ENCODE measurements at regions not wholly inside any gene's neighbourhood (a gene's known extent, or its start where the extent isn't known, plus 50 kb on each side); places are given as distances from the start of the nearest gene placed in this dataset.
"Not testable (repeated sequence)": the region's sequence is repeated elsewhere in the genome, so short reads cannot be mapped to it uniquely, and the experiment has no call there.

DNA sequence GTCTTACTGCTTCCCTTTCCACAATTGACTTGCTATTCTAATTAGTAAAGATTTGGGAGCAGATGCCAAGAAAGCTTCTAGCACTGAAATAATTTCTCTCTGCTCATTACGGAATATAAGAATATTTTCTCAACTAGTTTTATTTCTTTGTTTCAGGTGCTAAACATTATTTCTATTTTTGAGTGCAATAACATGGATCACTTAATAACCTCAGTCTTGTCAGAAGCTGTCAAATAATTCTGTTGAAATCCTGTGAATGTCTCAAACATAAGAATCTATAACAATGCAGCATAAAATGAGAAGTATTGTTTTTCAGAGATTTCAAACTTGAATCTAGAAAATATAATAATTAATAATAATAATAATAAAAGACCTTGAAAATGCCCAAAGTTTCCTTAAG is 1221.0 kb downstream of the DSC3 start:
- DNase-seq, result no peak

DNA sequence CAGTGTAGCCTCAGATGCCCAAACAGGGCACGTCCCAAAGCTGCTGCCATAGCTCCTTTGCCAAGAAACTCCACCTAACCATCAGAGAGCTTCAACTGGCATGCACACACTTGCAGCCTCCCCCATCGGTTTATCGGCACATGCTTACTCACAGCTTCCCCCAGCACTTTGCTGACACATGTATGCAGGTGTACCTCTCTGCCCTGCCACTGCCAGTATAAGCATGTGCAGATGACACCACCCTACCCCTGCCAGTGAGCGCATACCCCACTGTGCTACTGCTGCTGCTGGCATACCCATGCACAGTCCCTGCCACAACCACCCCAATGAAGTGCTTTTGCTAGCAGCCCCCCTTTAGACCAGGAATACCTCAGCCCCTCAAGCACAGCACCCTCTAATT is 1231.0 kb downstream of the DSC3 start:
- no peak for DNase-seq

DNA sequence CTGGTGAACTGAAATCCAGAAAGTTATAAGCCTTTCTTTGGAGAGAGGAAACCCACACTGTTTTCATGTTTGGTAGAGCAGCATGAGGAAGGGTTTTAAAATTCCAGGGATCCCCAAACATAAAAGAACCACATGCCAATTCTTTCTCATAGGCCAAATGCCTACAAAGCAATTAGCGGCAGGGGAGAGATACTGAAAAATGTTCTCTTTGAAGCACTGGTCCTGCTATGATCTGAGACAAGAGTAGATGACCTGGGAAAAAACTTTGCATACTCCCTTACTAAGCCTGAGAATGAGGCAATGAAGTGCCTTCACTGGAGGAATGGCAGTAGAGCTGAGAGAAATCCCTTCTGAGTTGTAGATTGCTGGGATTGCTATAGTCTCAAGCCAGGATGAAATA is 1261.7 kb downstream of the DSC3 start:
- no peak for DNase-seq

DNA sequence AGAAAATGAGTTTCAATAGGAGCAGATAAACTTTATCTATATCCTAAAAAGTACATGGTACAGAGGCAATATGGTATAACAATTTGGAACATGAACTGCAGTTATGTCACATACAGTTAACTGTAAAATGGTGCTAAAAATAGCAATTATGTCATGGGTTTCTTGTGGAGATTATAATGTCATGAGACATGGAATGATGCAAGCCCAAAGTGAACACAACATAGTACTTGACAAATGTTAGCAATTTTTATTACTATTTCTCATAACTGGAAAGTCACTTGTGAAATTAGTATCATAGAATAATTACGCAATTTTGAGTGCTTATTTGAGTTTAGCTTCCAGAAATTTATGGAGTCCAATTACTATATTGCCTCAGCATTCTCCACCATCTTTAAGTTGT is 1263.4 kb downstream of the DSC3 start:
- no peak for DNase-seq

DNA sequence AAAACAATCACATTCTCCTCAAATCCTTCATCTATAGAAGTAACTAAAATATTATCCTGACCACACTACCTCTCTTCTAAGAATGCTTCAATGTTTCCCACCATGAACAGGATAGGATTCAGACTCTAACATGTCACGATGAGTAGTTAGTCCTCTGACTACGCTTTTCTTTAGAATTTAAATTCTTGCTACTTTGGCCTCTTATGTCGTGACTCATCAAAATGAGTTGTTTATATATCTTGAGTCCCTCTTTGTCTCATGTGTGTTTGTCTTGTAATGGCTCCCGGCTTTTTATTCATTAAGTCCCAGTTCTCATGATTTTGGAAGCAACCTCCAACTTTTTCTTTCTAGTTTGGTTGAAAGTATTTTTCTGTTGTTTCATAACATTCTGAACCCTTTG is 1289.2 kb downstream of the DSC3 start:
- no peak for DNase-seq

DNA sequence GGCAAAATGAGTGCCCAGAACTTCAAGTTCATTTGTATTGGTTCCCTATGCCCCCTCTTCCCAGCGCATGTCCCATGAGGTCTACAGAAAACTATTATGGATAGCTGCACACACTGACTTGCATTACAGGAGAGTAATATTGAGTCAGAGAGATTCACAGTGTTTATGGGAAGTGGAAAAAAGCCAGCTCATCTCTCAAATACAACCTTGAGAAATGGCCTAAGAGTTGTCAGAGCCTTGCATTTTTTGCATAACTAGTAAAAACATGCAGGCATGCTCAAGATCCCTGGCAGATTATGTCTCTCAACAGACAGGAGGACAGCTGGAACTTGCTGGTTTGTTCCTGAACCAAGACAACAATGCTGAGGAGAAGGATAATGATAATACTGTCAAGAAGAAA is 1292.8 kb downstream of the DSC3 start:
- no peak for DNase-seq

DNA sequence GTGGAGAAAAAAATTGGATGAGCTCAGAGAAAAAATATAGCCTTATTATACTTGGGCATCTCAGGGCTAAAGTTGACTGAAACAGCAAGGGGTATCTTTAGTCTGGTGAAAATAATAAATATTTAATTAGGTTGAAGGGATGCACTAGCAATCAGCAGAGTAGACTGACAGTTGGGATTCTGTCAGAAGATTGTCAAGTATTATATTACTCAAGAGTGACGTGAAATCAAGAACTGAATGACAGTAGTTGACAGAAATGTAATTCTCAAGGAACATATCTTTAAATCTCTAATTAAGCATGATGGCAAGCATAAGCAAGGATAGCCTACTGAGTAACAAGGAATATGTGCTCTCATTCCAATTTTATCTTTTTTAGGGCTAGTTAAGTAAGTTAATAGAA is 1301.1 kb downstream of the DSC3 start:
- DNase-seq, result no peak

DNA sequence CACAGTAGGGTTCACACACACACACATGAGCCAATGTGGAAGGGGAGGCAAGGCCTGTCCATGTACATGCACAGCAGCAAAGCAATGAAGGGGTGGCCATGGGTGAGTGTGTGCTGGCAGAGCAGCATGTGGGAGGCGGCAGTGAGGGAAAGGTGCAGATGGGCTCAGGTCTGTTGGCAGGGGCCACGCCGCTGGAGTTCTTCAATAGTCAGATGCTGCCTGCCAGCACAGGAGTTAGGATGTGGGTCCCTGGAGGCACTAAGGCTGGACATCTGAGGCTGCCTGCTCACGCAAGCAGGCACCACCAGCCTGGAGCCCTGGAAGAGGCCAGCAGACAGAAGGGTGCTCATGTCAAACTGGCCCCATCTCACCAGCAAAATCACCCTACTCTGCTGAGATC is 1304.9 kb downstream of the DSC3 start:
- no peak for DNase-seq

DNA sequence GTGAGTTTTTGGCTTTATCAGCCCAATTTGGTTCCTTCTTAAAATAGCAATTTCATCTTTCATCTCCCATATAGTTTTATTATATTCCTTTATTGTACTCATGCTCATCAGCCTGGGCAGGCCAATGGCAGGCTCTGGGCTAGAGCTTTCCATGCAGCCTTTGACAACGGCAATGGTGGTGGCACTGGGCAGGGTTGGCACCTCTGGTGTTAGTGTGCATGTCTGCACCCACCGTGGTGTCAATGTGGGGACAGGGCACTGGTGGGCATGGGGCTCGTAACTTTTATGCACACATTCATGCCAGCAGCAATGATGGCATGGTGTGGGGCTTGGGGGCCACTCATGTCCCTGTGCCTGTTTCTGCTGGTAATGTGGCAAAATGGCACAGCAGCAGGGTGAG is 1305.4 kb downstream of the DSC3 start:
- DNase-seq, result no peak

DNA sequence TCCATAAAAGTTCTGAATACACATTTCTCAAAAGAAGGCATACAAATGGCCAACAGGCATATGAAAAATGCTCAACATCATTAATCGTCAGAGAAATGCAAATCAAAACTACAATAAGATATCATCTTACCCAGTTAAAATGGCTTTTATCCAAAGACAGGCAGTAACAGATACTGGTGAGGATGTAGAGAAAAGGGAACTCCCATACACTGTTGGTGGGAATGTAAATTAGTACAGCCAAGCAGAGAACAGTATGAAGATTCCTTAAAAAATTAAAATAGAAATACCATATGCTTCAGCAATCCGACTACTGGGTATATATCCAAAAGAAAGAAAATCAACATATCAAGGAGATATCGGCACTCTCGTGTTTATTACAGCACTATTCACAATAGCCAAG is 1312.5 kb downstream of the DSC3 start:
- DNase-seq, result no peak

DNA sequence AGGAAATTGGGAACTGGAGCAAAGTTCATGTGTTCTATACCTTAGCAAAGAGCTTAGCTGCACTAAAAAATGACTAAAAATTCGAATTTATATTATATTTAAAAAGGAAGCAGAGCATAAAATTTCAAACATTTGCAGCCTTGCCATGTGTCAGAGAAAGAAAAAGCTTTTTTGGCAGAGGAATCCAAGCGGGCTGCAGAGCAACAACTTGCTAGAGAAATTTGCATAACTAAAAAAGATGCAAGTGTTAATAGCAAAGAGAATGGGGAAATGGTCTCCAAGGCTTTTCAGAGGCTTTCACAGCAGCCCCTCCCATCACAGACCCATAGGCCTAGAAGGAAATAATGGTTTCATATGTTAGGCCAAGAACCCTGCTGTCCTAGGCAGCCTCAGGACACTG is 1315.9 kb downstream of the DSC3 start:
- no peak for DNase-seq

DNA sequence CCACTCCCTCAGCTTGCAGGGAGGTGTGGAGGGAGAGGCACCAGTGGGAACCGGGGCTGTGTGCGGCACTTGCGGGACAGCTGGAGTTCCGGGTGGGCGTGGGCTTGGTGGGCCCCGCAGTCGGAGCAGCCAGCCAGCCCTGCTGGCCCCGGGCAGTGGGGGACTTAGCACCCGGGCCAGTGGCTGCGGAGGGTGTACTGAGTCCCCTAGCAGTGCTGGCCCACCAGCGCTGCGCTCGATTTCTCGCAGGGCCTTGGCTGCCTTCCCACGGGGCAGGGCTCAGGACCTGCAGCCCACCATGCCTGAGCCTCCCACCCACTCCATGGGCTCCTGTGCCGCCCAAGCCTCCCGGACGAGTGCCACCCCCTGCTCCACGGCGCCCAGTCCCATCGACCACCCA is 1319.1 kb downstream of the DSC3 start:
- DNase-seq, result not testable (repeated sequence)

DNA sequence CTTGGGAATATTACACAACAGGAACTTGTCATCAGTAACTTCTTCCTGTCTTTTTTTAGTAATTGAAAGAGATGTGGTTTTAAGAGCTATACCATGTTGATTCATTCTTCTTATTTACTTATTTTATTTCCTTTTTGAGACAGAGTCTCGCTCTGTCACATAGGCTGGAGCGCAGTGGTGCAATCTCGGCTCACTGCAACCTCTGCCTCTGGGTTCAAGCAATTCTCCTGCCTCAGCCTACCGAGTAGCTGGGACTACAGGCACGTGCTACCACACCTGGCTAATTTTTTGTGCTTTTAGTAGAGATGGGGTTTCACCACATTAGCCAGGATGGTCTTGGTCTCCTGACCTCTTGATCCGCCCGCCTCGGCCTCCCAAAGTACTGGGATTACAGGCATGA is 1326.6 kb downstream of the DSC3 start:
- not testable (repeated sequence) for DNase-seq

DNA sequence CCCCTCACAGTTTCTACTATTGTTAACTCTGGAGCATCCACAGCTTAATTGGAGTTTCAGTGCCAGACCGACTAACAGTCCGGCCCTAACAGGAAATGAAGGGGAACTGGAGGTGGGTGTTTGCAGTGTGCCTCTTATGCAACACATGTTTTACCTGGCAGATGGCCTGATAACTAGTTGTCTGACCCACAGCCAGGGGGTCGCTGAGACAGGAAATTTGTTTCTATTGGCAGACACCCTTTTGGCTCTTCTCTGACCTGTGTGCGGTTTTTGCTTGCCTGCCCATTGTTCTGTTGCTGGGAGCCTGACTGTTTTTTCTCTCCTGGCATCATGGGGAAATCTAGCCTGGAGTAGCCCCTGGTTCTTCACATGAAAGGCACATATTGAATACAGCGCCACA is 1329.8 kb downstream of the DSC3 start:
- no peak for DNase-seq

DNA sequence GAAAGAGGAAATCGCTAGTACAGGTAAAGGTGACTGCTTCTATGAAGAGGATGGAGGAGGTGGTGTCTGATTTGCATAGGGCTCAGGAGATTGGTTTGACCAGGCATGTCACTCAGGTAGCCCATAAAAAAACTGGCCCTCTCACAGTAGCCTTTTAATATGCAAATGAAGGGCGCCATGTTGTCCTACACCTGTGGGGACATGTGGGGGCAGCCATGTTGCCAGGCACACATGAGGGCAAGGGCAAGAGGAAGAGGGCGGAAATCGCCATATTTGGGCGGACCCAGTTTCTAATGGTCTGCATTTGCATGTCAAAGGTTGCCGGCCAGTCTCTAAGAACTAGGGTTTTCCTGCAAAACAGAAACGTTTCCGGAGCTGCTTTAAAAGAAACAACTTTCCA is 1330.6 kb downstream of the DSC3 start:
- no peak for DNase-seq

DNA sequence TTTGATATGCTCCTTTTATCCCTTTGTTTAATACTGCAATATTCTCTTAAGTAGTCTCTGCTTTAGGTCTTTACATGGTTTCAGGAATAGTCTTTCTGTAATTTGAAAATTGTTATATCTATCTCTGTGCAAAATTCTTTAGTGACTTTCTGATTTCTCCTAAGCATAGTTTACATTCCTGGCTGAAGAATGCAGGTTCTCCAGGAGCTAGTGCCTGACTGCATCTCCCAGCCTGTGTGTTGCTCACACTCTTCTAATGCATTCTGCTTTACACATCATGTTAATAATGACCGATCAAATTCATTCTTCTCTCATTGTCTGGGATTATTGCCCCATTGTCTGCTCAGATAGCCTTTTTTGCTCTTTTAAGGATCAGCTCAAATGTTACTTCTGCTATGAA is 1349.2 kb downstream of the DSC3 start:
- DNase-seq, result no peak

DNA sequence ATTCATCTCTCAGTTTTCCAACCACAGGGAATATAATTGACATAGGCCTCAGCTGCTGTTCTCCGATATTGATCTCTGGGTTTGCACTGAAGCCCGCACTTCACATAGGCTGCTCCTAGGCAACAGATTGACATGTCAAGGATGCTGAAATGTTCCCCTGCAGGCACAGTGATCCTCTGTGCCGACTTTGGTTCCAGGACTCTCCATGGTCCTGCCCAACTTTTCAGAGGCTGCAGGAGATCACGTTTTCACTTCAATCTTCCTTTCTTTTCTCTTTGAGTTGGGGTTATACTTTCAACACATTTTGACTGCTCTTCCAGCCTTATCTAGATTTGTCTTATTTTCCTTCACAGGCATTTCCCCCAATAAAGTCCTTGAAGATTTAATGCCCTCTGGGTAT is 1361.0 kb downstream of the DSC3 start:
- no peak for DNase-seq

DNA sequence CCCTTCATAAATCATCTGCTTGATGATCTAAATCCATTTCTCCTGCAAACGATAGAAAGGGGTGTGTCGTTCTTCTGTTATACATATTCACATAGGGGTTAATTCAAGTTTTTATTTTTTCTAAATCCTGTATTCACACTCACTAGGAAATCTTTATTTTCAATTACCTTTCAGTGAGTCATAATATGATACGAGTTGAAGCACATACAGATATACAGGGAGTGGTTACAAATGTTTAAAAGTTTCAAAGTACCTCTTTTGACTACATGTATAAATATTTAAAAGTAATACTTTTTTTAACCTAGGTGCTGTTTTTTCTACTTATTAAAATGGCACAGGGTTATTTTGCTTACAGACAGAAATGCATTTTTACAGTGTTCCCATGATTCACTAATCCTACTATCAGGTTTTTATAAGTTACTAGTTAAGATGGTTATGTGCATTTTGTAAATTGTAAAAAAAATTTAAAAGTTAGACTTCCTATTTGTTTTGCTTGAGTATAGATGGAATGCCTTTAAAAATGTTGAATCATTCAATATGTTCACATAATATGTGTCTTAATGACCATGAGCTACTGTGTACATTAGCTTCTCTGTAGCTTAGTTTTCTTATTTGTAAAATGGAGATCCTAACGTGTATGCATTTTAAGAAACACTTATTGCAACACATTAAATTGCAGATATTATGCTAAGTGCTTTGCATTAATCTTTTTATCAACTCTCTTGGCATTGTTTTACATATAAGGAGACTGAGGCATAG is 1378.1 kb downstream of the DSC3 start:
- DNase-seq, result no peak

DNA sequence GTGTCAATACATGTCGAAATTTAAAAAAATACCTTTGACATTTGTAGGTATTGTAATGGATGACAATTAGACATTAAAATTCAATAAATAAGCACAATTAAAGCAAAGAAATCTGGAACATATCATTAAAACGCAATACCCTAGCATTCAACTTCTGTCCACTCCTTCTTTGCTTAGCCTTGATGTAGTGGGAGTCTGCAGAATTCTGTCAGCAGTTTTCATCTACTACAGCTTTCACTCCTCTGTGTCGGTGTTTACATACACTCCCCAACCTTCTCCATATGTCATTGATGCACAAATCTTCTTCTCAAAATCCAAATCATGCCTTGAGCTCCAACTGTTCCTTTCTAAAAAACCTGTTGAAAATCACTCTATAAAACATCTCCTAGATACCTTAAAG is 1380.6 kb downstream of the DSC3 start:
- no peak for DNase-seq

DNA sequence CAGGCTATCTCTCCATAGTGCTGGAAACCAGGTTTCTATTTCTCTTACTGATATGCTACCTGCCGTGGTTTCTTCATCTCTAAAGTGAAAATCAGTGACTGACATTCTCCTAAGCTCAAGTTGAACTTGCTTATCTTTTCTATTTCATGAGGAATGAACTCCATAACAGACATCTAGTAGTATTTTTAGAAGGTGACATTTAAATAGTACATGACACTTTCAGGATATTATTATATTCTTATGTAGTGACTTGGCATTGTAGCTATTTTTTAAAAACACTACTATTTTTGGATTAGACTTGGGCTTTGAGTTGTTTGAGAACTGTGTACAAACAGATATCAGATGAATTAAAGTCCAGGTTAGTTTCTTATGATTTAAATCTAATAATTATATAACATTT is 1381.8 kb downstream of the DSC3 start:
- no peak for DNase-seq

DNA sequence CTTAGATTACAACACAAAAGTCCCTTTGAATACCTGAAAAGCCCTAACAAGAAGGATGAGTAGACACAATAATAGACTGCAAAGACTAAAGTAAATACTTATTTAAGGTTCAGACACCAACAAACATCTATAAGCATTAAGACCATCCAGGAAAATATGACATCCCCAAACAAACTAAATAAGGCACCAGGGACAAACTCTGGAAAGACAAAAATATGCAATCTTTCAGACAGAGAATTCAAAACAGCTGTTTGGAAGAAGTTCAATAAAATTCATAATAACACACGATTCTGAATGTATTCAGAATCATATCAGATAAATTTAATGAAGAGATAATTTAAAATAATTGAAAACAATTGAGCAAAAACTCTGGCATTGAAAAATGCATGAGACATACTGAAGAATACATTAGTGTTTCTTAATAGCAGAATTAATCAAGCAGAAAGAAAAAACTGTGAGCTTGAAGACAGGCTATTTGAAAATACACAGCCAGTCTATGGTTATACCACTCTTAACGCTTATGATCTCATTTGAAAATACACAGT is 1388.8 kb downstream of the DSC3 start:
- no peak for DNase-seq

DNA sequence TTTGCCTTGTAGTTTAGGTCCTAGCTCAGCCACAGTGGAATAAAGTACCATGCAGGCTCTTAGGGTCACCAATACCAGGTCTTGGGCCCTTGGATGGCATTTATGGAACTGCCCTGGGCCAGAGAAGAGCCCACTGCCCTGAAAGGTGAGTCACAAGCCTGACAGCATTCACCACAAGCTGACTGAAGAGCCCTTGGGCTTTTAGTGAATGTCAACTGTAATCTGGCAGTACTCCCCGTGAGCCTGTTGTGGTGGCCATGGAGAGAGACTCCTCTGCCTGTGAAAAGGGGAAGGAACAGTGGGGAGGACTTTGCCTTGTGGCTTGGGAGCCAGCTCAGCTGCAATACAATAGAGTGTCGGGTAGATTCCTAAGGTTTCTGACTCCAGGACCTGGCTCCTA is 1389.7 kb downstream of the DSC3 start:
- no peak for DNase-seq

DNA sequence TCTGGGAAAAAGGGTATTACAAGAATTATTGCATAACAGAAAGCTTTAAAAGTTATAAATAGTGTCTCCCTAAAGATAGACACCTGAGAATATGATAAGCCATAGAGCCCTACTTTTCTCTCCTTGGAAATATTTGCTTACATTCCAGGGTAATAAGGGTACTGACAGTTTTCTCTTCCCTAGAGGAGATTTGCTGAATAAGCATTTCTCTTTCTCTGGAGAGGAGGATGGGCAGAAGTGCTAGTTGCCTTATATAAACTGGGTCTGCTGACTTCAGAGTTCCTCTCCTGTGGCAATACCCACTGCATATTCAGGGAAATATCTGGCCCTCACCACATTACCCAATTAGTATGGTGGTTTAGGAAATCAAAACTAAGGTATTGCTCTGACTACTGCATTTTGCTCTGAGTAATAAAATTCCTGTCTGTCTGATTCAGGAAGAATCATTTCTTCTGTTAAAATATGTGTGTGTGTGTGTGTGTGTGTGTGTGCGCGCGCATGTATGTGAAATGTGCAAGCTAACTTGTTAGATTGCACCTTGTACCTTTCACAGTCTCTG is 1391.3 kb downstream of the DSC3 start:
- DNase-seq, result no peak

DNA sequence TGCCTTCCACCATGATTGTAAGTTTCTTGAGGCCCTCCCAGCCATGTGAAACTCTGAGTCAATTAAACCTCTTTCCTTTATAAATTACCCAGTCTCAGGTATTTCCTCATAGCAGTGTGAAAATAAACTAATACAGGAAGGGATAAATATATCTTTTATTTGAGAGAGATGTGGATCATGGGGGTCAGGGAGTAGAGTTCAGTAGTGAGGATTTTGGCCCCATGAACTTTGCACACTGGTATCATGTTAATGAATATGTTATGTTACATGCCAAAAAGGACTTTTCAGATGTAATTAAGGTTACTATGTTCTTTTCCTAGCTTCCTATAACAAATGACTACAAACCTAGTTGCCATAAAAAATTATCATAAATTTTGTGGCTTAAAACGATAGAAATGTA is 1393.7 kb downstream of the DSC3 start:
- no peak for DNase-seq

DNA sequence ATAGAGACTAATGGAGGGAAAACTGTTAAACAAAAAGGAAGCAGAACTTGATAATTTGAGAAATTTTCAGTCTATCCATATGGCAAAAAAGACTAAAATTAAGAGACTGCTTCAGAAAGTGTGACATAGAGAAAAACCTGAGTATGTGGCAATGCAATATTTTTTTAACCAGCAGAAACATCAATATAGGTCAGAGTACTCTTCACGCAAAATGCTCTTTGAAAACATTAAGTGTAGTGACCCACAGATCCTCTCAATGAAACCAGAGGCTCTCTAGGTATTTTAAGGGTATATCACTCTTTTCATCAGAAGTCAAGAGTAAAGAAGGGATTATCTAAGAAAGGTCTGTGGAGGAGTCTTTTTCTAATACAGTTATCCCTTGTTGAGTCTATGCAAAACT is 1394.8 kb downstream of the DSC3 start:
- no peak for DNase-seq
